T47D (cell line): ENCODE measurements at regions not wholly inside any gene's neighbourhood (a gene's known extent, or its start where the extent isn't known, plus 50 kb on each side); places are given as distances from the start of the nearest gene placed in this dataset.

Experiments
- DNase-seq, 2 experiments: peaks; one replicate each; pipeline versions ENCODE4 v3.0.0 to v3.0.0-alpha.2; 2011 to 2012; ENCODE audit warnings: low read depth in 1 of 2, low spot score in 1 of 2
- JUND ChIP-seq: IDR thresholded peaks from 2 replicates; pipeline ENCODE4 v1.6.1; 2012; ENCODE audit warnings: low read depth
- in situ Hi-C: cut with HindIII; loops from 2 replicates; pipeline ENCODE4 v1.10.0; 2016; ENCODE audit warnings: low sequenced_read_pairs, low pct_unique_long_range_greater_than_20kb

GRCh38 chr15:25548600-25548999 lies 109.8 kb upstream of the UBE3A start:
- no peak for TF ChIP-seq JUND
- no peak for DNase-seq
- in situ Hi-C loops: no loop called here

GRCh38 chr15:25545889-25546288 lies 107.1 kb upstream of the UBE3A start:
- TF ChIP-seq JUND: no peak
- no peak for DNase-seq
- in situ Hi-C loops: no loop called here

GRCh38 chr15:25545017-25545416 lies 106.2 kb upstream of the UBE3A start:
- no peak for DNase-seq
- no peak for TF ChIP-seq JUND

GRCh38 chr15:25544076-25544475 lies 105.3 kb upstream of the UBE3A start:
- in situ Hi-C loops: no loop called here
- no peak for TF ChIP-seq JUND

More at GRCh38 chr15:25545017-25545416, 106.2 kb upstream of the UBE3A start:
- in situ Hi-C loops: no loop called here

GRCh38 chr15:25543196-25543595 lies 104.4 kb upstream of the UBE3A start:
- no peak for DNase-seq
- in situ Hi-C loops: no loop called here
- TF ChIP-seq JUND: no peak

More at GRCh38 chr15:25544076-25544475, 105.3 kb upstream of the UBE3A start:
- no peak for DNase-seq

- no peak for DNase-seq
- TF ChIP-seq JUND: no peak
- in situ Hi-C loops: no loop called here
Observed at GRCh38 chr15:25541228-25541627, 102.4 kb upstream of the UBE3A start.

GRCh38 chr15:25536801-25537611 lies 98.2 kb upstream of the UBE3A start:
- no peak for TF ChIP-seq JUND
- in situ Hi-C loops: no loop called here
- no peak for DNase-seq

GRCh38 chr15:25535866-25536265 lies 97.0 kb upstream of the UBE3A start:
- in situ Hi-C loops: no loop called here
- no peak for DNase-seq
- TF ChIP-seq JUND: no peak

GRCh38 chr15:25534293-25534692 lies 95.5 kb upstream of the UBE3A start:
- DNase-seq: no peak
- no peak for TF ChIP-seq JUND
- in situ Hi-C loops: no loop called here

GRCh38 chr15:25532269-25533140 lies 93.7 kb upstream of the UBE3A start:
- in situ Hi-C loops: no loop called here
- TF ChIP-seq JUND: no peak
- no peak for DNase-seq

GRCh38 chr15:25529774-25530173 lies 91.0 kb upstream of the UBE3A start:
- DNase-seq: no peak
- TF ChIP-seq JUND: no peak
- in situ Hi-C loops: no loop called here

GRCh38 chr15:25527118-25527517 lies 88.3 kb upstream of the UBE3A start:
- in situ Hi-C loops: no loop called here
- no peak for DNase-seq
- TF ChIP-seq JUND: no peak

- no peak for DNase-seq
- in situ Hi-C loops: no loop called here
- no peak for TF ChIP-seq JUND
Observed at GRCh38 chr15:25525741-25526140, 86.9 kb upstream of the UBE3A start.
